ENCODE measurements at regions not wholly inside any gene's neighbourhood (a gene's known extent, or its start where the extent isn't known, plus 50 kb on each side); places are given as distances from the start of the nearest gene placed in this dataset.
"Not testable (repeated sequence)": the region's sequence is repeated elsewhere in the genome, so short reads cannot be mapped to it uniquely, and the experiment has no call there.

DNA sequence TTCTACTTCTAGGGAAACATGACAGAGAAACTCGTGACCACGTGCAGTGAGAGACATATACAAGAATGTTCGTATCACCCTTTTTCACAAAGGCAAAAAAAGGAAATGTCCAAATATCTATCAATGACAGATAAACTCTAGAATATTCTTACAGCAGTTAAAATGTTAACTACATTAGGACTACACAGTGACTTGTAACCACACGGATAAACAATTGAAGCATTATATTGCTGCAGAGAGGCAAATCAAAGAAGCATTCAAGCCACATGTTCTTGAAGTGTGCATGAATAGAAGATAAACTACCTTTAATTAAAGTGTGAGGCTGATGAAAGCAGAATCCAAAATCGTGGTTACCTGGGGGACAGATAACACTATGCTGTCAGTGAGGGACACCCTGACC is 935.3 kb upstream of the KLHL29 start:
- H3K4me1 ChIP-seq = no peaks in the 10 kb centered on the region
- intact Hi-C loops (cut with DNase I; ENCODE audit: low total_unique reads) = no loop called here
- H3K27me3 ChIP-seq = no peaks in the 10 kb centered on the region
- TF ChIP-seq, protein P1, sequence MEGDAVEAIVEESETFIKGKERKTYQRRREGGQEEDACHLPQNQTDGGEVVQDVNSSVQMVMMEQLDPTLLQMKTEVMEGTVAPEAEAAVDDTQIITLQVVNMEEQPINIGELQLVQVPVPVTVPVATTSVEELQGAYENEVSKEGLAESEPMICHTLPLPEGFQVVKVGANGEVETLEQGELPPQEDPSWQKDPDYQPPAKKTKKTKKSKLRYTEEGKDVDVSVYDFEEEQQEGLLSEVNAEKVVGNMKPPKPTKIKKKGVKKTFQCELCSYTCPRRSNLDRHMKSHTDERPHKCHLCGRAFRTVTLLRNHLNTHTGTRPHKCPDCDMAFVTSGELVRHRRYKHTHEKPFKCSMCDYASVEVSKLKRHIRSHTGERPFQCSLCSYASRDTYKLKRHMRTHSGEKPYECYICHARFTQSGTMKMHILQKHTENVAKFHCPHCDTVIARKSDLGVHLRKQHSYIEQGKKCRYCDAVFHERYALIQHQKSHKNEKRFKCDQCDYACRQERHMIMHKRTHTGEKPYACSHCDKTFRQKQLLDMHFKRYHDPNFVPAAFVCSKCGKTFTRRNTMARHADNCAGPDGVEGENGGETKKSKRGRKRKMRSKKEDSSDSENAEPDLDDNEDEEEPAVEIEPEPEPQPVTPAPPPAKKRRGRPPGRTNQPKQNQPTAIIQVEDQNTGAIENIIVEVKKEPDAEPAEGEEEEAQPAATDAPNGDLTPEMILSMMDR (IDR thresholded peaks at IDR 0.05) = no peak
- H3K36me3 ChIP-seq = no peaks in the 10 kb centered on the region
- H3K27ac ChIP-seq = no peak overlapping the region
- H3K9me3 ChIP-seq = peaks cover 0 to 3% (median 0%) of the 10 kb centered on the region in 3 donors
- no peak for DNase-seq
- no peak overlapping the region for H3K4me3 ChIP-seq

DNA sequence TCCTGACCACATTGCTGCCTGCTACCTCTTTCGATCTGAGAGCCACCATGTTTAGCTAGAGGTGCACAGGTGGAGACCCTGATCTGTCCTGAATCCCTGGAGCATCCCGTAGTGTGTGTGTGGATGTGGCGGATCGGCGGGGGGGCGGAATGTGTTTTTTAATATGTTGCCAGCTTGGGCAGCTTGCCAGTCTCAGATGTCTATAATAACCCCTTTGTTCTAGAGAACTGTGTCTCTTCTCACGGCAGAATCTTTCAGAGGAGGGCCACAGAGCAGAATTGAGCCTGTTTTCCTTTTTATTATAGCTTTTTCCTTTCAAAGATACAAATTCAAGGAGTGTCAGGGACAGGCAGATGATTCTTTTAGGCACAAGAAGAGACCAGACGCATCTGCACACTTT is 934.1 kb upstream of the KLHL29 start:
- H3K27me3 ChIP-seq = no peaks in the 10 kb centered on the region

DNA sequence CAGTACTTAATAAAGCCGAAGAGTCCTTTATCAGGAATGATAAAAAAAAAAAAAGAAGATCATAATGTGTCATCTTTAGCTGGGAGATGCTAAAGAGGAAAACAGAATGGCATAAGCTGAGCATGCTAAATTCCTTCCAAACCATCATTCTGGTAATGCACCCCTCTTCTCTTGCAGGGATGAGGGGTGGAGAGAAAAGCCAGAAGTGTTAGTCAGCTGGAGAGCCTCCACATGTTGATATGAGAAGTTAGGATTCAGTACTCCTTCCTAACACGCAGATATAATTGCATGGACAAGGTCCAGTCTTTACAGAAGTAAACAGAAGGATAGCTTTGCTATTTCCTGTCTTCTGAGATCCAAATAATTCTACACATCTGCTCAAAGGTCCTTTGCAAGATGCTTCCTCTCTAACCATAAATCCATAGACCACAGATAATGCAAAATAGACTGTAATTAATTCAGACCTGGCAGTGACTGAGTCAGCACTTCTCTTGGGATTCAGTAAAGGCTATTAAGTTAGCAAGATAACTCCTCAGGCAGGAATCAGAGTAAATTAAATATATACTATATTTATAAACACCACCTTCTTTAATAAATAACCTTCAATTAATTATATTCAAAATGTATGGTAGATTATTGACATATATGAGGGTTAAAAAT is 930.0 kb upstream of the KLHL29 start:
- Histone ChIP-seq H3K27ac (no peak overlapping the region), H3K27me3 (no peaks in the 10 kb centered on the region), H3K9me3 (no peaks in the 10 kb centered on the region), H3K36me3 (no peaks in the 10 kb centered on the region), H3K4me1 (no peaks in the 10 kb centered on the region), H3K4me3 (no peak overlapping the region)
- TF ChIP-seq, protein P1 (IDR thresholded peaks at IDR 0.05) = no peak
- no peak for DNase-seq
- intact Hi-C loops (cut with DNase I; ENCODE audit: low total_unique reads) = no loop called here

More for the DNA sequence above, 934.1 kb upstream of the KLHL29 start:
- H3K4me1 ChIP-seq = no peaks in the 10 kb centered on the region
- H3K27ac ChIP-seq = no peak overlapping the region
- H3K36me3 ChIP-seq = no peaks in the 10 kb centered on the region
- TF ChIP-seq, protein P1 (IDR thresholded peaks at IDR 0.05) = no peak
- intact Hi-C loops (cut with DNase I; ENCODE audit: low total_unique reads) = no loop called here
- H3K9me3 ChIP-seq = peaks cover 0 to 3% (median 0%) of the 10 kb centered on the region in 3 donors
- H3K4me3 ChIP-seq = no peak overlapping the region
- no peak for DNase-seq

DNA sequence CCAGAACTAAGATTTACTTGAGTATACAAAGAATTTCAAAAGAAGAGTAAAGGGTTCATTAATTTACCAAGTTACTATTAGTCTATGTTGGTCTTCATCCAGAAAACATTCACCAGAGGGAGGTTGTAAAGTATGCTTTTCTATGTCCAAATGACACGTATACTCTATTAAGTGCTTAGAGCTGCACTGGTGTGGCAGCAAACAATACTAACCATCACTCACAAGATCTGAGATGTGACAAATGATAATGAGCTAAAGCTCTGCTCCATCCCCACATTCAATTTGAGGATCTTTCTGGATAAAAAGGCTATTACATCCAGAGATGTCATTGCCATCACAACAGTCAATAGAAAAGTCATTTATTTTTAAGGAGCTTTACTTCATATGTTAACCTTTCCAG is 926.5 kb upstream of the KLHL29 start:
- TF ChIP-seq, protein P1 (IDR thresholded peaks at IDR 0.05) = no peak
- Histone ChIP-seq H3K27ac (no peak overlapping the region), H3K4me3 (no peak overlapping the region), H3K9me3 (no peaks in the 10 kb centered on the region), H3K36me3 (no peaks in the 10 kb centered on the region), H3K27me3 (no peaks in the 10 kb centered on the region), H3K4me1 (no peaks in the 10 kb centered on the region)
- no peak for DNase-seq
- intact Hi-C loops (cut with DNase I; ENCODE audit: low total_unique reads) = no loop called here

DNA sequence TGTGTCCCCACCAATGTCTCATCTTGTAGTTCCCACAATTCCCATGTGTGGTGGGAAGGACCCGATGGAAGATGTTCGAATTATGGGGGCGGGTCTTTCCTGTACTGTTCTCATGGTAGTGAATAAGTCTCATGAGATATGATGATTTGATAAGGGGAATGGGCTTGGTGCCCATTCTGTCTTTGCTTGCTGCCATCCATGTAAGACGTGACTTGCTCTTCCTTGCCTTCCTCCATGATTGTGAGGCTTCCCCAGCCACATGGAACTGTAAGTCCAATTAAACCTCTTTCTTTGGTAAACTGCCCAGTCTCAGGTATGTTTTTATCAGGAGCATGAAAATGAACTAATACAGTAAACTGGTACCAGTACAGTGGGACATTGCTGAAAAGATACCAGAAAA is 909.9 kb upstream of the KLHL29 start:
- H3K36me3 ChIP-seq; H3K4me1 ChIP-seq; H3K4me3 ChIP-seq; H3K9me3 ChIP-seq; H3K27ac ChIP-seq; DNase-seq; intact Hi-C loops (cut with DNase I; ENCODE audit: low total_unique reads); H3K27me3 ChIP-seq: not testable (repeated sequence)

DNA sequence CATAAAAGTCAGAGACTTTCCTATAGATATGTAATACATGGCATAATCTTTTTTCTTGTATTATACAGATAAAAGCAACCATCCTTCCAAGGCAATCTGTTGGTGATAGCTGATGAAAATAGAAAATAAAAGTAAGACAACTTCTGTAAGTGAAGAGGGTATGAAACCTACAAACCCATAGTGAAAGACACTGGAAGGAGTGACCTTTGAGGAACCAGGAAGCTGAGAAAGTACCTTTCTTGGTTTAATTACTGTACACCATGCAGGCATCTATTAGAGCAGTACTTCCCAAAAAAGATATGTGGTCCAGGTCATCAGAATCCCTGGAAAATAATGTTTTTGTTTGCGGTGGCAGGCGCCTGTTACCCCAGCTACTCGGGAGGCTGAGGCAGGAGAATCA is 906.6 kb upstream of the KLHL29 start:
- Histone ChIP-seq H3K27ac (no peak overlapping the region), H3K4me1 (no peaks in the 10 kb centered on the region), H3K9me3 (no peaks in the 10 kb centered on the region), H3K4me3 (no peak overlapping the region), H3K36me3 (no peaks in the 10 kb centered on the region), H3K27me3 (no peaks in the 10 kb centered on the region)
- no peak for DNase-seq
- intact Hi-C loops (cut with DNase I; ENCODE audit: low total_unique reads) = no loop called here
- TF ChIP-seq, protein P1 (IDR thresholded peaks at IDR 0.05) = no peak
